ENCODE measurements at regions not wholly inside any gene's neighbourhood (a gene's known extent, or its start where the extent isn't known, plus 50 kb on each side); places are given as distances from the start of the nearest gene placed in this dataset. TPM values are rescaled to one million over a fixed set of nuclear protein-coding genes. Genes with fewer than 3 reads are reported as not detected.
A peak's percentile ranks its signal among the peaks of the same experiment; 100 is the strongest.

GRCh38 chr4:83703752-83704151, 167.8 kb downstream of the GPAT3 start:
- DNase-seq (ENCODE audit: low spot score in 2 of 2): no peak
- FAIRE-seq: no peak

GRCh38 chr4:83701041-83701440, 165.1 kb downstream of the GPAT3 start:
- DNase-seq (ENCODE audit: low spot score in 2 of 2) (no peak), FAIRE-seq (peak; percentile 64)

GRCh38 chr4:83699358-83699757, 163.4 kb downstream of the GPAT3 start:
- FAIRE-seq: no peak
- DNase-seq (ENCODE audit: low spot score in 2 of 2): no peak

- FAIRE-seq: no peak
- DNase-seq (ENCODE audit: low spot score in 2 of 2): no peak
These were observed 156.1 kb downstream of the GPAT3 start for GRCh38 chr4:83692028-83692427.

GRCh38 chr4:83686166-83686565, 150.3 kb downstream of the GPAT3 start:
- FAIRE-seq (no peak), DNase-seq (ENCODE audit: low spot score in 2 of 2) (no peak)

GRCh38 chr4:83679692-83680091, 143.8 kb downstream of the GPAT3 start:
- no peak for DNase-seq (ENCODE audit: low spot score in 2 of 2)
- FAIRE-seq: no peak

GRCh38 chr4:83679254-83679653, 143.3 kb downstream of the GPAT3 start:
- no peak for DNase-seq (ENCODE audit: low spot score in 2 of 2)
- FAIRE-seq: no peak

- FAIRE-seq (no peak), DNase-seq (ENCODE audit: low spot score in 2 of 2) (no peak)
These were observed 141.7 kb downstream of the GPAT3 start for GRCh38 chr4:83677656-83678055.

- FAIRE-seq (no peak), DNase-seq (ENCODE audit: low spot score in 2 of 2) (no peak)
These were observed 128.8 kb downstream of the GPAT3 start for GRCh38 chr4:83664741-83665140.

GRCh38 chr4:83664071-83664470, 128.2 kb downstream of the GPAT3 start:
- DNase-seq (ENCODE audit: low spot score in 2 of 2) (no peak), FAIRE-seq (no peak)

GRCh38 chr4:83662204-83662603, 126.3 kb downstream of the GPAT3 start:
- FAIRE-seq (no peak), DNase-seq (ENCODE audit: low spot score in 2 of 2) (no peak)

GRCh38 chr4:83661359-83661758, 125.5 kb downstream of the GPAT3 start:
- DNase-seq (ENCODE audit: low spot score in 2 of 2): no peak
- no peak for FAIRE-seq

GRCh38 chr4:83660578-83660977, 124.7 kb downstream of the GPAT3 start:
- DNase-seq (ENCODE audit: low spot score in 2 of 2): no peak
- FAIRE-seq: no peak

GRCh38 chr4:83658806-83659205, 122.9 kb downstream of the GPAT3 start:
- no peak for FAIRE-seq

GRCh38 chr4:83657336-83657735, 121.4 kb downstream of the GPAT3 start:
- no peak for FAIRE-seq
- DNase-seq (ENCODE audit: low spot score in 2 of 2): no peak

More at GRCh38 chr4:83658806-83659205, 122.9 kb downstream of the GPAT3 start:
- no peak for DNase-seq (ENCODE audit: low spot score in 2 of 2)

Small RNA genes in the stretch of these regions (small RNA-seq; reads per million reads assigned to genes)
- not detected for gene RNU6-774P
